ENCODE measurements at regions not wholly inside any gene's neighbourhood (a gene's known extent, or its start where the extent isn't known, plus 50 kb on each side); places are given as distances from the start of the nearest gene placed in this dataset.

DNA sequence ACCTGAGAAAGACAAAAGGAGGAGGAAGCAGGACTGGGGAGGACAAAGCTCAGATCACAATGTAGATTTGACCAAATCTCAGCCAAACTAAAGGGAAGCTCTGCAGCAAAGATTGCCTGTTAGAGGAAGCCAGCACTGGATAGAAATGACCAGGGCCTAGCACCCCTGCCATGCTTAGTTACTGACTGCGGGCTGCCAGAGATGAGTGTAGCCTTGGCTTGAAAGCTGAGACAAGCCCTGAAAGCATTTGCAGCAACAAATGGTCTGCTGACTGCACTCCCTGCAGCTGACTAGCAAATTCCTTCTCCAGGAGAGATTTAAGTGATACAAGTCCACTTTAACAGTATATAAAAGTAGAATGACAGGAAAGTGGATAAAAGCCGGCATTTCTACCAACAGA lies 140.9 kb upstream of the CRIM1 start:
- H3K4me1 ChIP-seq (ENCODE audit: low read length) = no peaks in the 10 kb centered on the region
- H2AFZ ChIP-seq (ENCODE audit: low read depth, low read length) = no peak overlapping the region
- no peaks in the 10 kb centered on the region for H3K27me3 ChIP-seq (ENCODE audit: low read depth, low read length)
- H3K9ac ChIP-seq (ENCODE audit: low read length) = no peak overlapping the region
- TF ChIP-seq, protein P1, sequence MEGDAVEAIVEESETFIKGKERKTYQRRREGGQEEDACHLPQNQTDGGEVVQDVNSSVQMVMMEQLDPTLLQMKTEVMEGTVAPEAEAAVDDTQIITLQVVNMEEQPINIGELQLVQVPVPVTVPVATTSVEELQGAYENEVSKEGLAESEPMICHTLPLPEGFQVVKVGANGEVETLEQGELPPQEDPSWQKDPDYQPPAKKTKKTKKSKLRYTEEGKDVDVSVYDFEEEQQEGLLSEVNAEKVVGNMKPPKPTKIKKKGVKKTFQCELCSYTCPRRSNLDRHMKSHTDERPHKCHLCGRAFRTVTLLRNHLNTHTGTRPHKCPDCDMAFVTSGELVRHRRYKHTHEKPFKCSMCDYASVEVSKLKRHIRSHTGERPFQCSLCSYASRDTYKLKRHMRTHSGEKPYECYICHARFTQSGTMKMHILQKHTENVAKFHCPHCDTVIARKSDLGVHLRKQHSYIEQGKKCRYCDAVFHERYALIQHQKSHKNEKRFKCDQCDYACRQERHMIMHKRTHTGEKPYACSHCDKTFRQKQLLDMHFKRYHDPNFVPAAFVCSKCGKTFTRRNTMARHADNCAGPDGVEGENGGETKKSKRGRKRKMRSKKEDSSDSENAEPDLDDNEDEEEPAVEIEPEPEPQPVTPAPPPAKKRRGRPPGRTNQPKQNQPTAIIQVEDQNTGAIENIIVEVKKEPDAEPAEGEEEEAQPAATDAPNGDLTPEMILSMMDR (IDR thresholded peaks at IDR 0.05; ENCODE audit: low read depth, low read length) = no peak
- no peak for TF ChIP-seq EZH2phosphoT487 (IDR thresholded peaks at IDR 0.05; ENCODE audit: low read depth)
- H3K27ac ChIP-seq (ENCODE audit: low read length) = no peak overlapping the region
- H3K36me3 ChIP-seq (replicated peaks; ENCODE audit: low read depth, low read length) = no peaks in the 10 kb centered on the region
- no peaks in the 10 kb centered on the region for H3K9me3 ChIP-seq (ENCODE audit: insufficient read depth, low read length)
- no peaks in the 10 kb centered on the region for H3K79me2 ChIP-seq (ENCODE audit: low read length)
- no peak overlapping the region for H3K4me2 ChIP-seq (ENCODE audit: low read length)
- no peaks in the 10 kb centered on the region for H4K20me1 ChIP-seq (ENCODE audit: insufficient read depth, low read length)
- no peak overlapping the region for H3K4me3 ChIP-seq (ENCODE audit: low read length)

DNA sequence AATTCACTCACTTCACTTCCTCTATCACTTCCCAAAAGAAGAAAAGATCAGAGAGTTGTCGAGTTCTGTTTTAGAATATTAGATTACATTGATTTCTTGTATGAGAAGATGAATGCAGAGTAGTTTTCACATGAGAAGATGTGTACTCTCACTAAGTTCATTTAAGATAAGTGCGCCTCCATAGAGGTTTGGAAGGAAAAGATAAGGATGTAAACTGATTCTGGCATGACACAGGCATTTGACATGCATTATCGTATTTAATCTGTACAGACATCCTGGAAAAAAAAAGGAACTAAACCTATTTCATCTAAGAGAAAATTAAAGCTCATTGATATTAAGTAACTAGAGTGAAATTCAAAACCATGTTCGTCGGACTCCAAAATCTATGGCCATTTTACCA lies 152.2 kb upstream of the CRIM1 start:
- H3K27ac ChIP-seq (ENCODE audit: low read length) = no peak overlapping the region
- no peak overlapping the region for H3K4me2 ChIP-seq (ENCODE audit: low read length)
- H3K9ac ChIP-seq (ENCODE audit: low read length) = no peak overlapping the region
- H3K9me3 ChIP-seq (ENCODE audit: insufficient read depth, low read length) = no peaks in the 10 kb centered on the region
- no peak overlapping the region for H2AFZ ChIP-seq (ENCODE audit: low read depth, low read length)
- H3K4me1 ChIP-seq (ENCODE audit: low read length) = no peaks in the 10 kb centered on the region
- no peaks in the 10 kb centered on the region for H4K20me1 ChIP-seq (ENCODE audit: insufficient read depth, low read length)
- H3K79me2 ChIP-seq (ENCODE audit: low read length) = no peaks in the 10 kb centered on the region
- TF ChIP-seq EZH2phosphoT487 (IDR thresholded peaks at IDR 0.05; ENCODE audit: low read depth) = no peak
- TF ChIP-seq, protein P1 (IDR thresholded peaks at IDR 0.05; ENCODE audit: low read depth, low read length) = no peak
- H3K36me3 ChIP-seq (replicated peaks; ENCODE audit: low read depth, low read length) = no peaks in the 10 kb centered on the region
- no peak overlapping the region for H3K4me3 ChIP-seq (ENCODE audit: low read length)
- H3K27me3 ChIP-seq (ENCODE audit: low read depth, low read length) = no peaks in the 10 kb centered on the region

DNA sequence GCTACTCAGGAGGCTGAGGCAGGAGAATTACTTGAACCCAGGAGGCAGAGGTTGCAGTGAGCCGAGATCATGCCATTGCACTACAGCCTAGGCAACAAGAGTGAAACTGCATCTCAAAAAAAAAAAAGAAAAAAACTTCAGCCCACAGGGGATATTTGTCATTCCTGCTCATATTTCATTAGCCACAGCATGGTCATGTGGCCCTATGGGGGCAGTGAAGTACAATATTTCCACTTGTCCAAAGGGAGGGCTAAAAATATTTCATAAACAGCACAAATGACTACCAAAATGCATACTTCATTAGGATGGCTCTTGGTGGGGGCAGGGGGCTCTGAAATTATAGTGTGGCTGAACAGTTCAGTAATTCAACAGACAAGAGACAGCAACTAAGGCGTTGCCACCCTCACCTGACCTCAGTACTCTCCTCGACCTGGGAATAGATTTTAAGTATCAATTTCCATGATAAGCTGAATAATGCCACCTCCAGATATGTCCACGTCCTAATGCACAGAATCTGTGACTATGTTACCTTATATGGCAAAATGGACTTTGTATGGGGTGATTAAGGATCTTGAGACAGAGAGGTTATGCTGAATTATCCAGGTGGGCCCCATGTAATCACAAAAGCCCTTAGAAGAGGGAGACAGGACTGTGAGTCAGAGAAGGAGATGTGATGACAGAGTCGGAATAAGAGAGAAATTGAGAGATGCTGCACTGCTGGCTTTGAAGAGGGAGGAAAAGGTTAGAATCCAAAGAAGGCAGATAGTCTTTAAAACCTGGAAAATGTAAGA lies 158.2 kb upstream of the CRIM1 start:
- H3K27me3 ChIP-seq (ENCODE audit: low read depth, low read length) = no peaks in the 10 kb centered on the region
- no peaks in the 10 kb centered on the region for H4K20me1 ChIP-seq (ENCODE audit: insufficient read depth, low read length)
- no peak overlapping the region for H3K27ac ChIP-seq (ENCODE audit: low read length)
- H3K4me1 ChIP-seq (ENCODE audit: low read length) = no peaks in the 10 kb centered on the region
- H3K9ac ChIP-seq (ENCODE audit: low read length) = no peak overlapping the region
- no peaks in the 10 kb centered on the region for H3K79me2 ChIP-seq (ENCODE audit: low read length)
- H3K4me2 ChIP-seq (ENCODE audit: low read length) = no peak overlapping the region
- TF ChIP-seq EZH2phosphoT487 (IDR thresholded peaks at IDR 0.05; ENCODE audit: low read depth) = no peak
- TF ChIP-seq, protein P1 (IDR thresholded peaks at IDR 0.05; ENCODE audit: low read depth, low read length) = no peak
- no peak overlapping the region for H3K4me3 ChIP-seq (ENCODE audit: low read length)
- H3K9me3 ChIP-seq (ENCODE audit: insufficient read depth, low read length) = no peaks in the 10 kb centered on the region
- H3K36me3 ChIP-seq (replicated peaks; ENCODE audit: low read depth, low read length) = no peaks in the 10 kb centered on the region
- H2AFZ ChIP-seq (ENCODE audit: low read depth, low read length) = no peak overlapping the region

DNA sequence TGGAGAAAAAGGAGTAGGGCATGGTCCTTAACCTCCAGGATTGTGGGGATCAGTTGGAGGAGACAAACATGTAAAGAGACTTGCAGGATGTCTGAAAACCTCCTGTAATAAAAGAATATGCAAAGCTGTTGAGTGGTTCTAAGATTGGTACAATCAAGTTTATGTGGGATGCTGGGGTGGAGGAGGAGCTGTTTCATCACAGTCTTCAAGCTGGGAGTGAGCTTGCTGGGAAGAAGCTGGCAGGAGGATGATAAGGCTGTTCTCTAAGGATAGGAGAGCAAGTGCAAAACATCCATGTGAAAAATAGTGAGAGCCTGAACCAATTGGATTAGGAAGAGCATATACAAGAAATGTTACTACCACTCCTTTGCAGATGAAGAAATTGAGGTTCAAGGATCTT lies 161.9 kb upstream of the CRIM1 start:
- no peaks in the 10 kb centered on the region for H3K9me3 ChIP-seq (ENCODE audit: insufficient read depth, low read length)
- TF ChIP-seq EZH2phosphoT487 (IDR thresholded peaks at IDR 0.05; ENCODE audit: low read depth) = no peak
- TF ChIP-seq, protein P1 (IDR thresholded peaks at IDR 0.05; ENCODE audit: low read depth, low read length) = no peak
- no peaks in the 10 kb centered on the region for H3K79me2 ChIP-seq (ENCODE audit: low read length)
- no peak overlapping the region for H3K9ac ChIP-seq (ENCODE audit: low read length)
- no peak overlapping the region for H3K27ac ChIP-seq (ENCODE audit: low read length)
- H3K27me3 ChIP-seq (ENCODE audit: low read depth, low read length) = no peaks in the 10 kb centered on the region
- H4K20me1 ChIP-seq (ENCODE audit: insufficient read depth, low read length) = no peaks in the 10 kb centered on the region
- H3K36me3 ChIP-seq (replicated peaks; ENCODE audit: low read depth, low read length) = no peaks in the 10 kb centered on the region
- no peak overlapping the region for H3K4me2 ChIP-seq (ENCODE audit: low read length)
- H2AFZ ChIP-seq (ENCODE audit: low read depth, low read length) = no peak overlapping the region
- no peaks in the 10 kb centered on the region for H3K4me1 ChIP-seq (ENCODE audit: low read length)
- H3K4me3 ChIP-seq (ENCODE audit: low read length) = no peak overlapping the region

Measured in OCI-LY3 (cell line).